ENCODE measurements at regions not wholly inside any gene's neighbourhood (a gene's known extent, or its start where the extent isn't known, plus 50 kb on each side); places are given as distances from the start of the nearest gene placed in this dataset.

DNA sequence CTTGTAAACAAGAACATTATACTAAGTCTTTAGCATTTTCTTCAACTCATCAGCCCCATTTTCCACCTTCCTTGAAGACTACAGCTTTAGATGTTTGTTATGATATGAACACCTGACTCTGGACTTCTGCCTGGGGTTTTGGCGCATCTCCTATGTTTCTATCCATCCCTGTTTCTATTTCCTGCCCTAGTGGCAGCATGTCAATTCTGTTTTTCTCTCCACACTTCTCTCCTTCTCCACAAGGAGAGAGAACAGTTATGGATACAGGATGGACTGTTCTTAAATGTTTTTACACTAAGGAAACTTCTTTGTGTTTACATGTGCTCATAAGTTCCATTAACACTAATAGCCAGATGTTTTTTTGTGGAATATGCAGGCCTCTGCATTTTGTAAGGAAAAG is 423.3 kb upstream of the IL12A start:
- TF ChIP-seq, protein P1, sequence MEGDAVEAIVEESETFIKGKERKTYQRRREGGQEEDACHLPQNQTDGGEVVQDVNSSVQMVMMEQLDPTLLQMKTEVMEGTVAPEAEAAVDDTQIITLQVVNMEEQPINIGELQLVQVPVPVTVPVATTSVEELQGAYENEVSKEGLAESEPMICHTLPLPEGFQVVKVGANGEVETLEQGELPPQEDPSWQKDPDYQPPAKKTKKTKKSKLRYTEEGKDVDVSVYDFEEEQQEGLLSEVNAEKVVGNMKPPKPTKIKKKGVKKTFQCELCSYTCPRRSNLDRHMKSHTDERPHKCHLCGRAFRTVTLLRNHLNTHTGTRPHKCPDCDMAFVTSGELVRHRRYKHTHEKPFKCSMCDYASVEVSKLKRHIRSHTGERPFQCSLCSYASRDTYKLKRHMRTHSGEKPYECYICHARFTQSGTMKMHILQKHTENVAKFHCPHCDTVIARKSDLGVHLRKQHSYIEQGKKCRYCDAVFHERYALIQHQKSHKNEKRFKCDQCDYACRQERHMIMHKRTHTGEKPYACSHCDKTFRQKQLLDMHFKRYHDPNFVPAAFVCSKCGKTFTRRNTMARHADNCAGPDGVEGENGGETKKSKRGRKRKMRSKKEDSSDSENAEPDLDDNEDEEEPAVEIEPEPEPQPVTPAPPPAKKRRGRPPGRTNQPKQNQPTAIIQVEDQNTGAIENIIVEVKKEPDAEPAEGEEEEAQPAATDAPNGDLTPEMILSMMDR (IDR thresholded peaks at IDR 0.05; ENCODE audit: poor library complexity): no peak
- TF ChIP-seq EZH2 (IDR thresholded peaks at IDR 0.05; ENCODE audit: borderline replicate concordance): no peak

Measured in hepatocyte (in vitro differentiated cells).